ENCODE measurements at regions not wholly inside any gene's neighbourhood (a gene's known extent, or its start where the extent isn't known, plus 50 kb on each side); places are given as distances from the start of the nearest gene placed in this dataset.

DNA sequence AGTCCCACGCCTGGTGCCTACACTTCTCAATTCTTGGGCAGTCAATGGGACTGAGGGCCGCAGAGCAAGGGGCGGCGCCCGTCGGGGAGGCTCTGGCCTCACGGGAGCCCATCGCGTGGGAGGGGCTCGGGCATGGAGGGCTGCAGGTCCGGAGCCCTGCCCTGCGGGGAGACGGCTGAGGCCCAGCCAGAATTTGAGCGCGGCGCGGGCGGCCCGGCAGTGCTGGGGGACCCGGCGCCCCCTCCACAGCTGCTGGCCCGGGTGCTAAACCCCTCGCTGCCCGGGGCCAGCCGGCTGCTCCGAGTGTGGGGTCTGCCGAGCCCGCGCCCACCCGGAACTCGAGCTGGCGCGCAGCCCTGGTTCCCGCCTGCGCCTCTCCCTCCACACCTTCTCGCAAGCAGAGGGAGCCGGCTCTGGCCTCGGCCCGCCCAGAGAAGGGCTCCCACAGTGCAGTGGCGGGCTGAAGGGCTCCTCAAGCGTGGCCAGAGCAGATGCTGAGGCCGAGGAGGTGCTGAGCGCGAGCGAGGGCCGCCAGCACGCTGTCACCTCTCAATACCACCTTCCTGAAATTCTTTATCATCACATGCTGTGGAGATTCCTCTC, 58.5 kb downstream of the BAK1 start:
- Histone ChIP-seq H3K4me3 (no peak overlapping the region), H3K27me3 (no peaks in the 10 kb centered on the region), H3K9me3 (no peaks in the 10 kb centered on the region), H3K36me3 (no peaks in the 10 kb centered on the region), H3K27ac (no peak overlapping the region), H3K4me1 (no peaks in the 10 kb centered on the region)
- no peak for DNase-seq (ENCODE audit: low spot score in 2 of 2)
- TF ChIP-seq EP300 (IDR thresholded peaks at IDR 0.05) (no peak), POLR2A (IDR thresholded peaks at IDR 0.05) (no peak), POLR2AphosphoS5 (IDR thresholded peaks at IDR 0.05) (no peak)
- TF ChIP-seq, protein P1, sequence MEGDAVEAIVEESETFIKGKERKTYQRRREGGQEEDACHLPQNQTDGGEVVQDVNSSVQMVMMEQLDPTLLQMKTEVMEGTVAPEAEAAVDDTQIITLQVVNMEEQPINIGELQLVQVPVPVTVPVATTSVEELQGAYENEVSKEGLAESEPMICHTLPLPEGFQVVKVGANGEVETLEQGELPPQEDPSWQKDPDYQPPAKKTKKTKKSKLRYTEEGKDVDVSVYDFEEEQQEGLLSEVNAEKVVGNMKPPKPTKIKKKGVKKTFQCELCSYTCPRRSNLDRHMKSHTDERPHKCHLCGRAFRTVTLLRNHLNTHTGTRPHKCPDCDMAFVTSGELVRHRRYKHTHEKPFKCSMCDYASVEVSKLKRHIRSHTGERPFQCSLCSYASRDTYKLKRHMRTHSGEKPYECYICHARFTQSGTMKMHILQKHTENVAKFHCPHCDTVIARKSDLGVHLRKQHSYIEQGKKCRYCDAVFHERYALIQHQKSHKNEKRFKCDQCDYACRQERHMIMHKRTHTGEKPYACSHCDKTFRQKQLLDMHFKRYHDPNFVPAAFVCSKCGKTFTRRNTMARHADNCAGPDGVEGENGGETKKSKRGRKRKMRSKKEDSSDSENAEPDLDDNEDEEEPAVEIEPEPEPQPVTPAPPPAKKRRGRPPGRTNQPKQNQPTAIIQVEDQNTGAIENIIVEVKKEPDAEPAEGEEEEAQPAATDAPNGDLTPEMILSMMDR (IDR thresholded peaks at IDR 0.05) = no peak
- 82% methylated on average over 32 of the region's 47 CpGs for WGBS
